ENCODE measurements at regions not wholly inside any gene's neighbourhood (a gene's known extent, or its start where the extent isn't known, plus 50 kb on each side); places are given as distances from the start of the nearest gene placed in this dataset.
"Not testable (repeated sequence)": the region's sequence is repeated elsewhere in the genome, so short reads cannot be mapped to it uniquely, and the experiment has no call there.

- no peak overlapping the region for H3K4me3 ChIP-seq (replicated peaks; ENCODE audit: insufficient read depth, low read length)
- no peak overlapping the region for H3K27ac ChIP-seq (replicated peaks)
- TF ChIP-seq GABPA (IDR thresholded peaks at IDR 0.05; ENCODE audit: low read depth) (no peak), SPI1 (IDR thresholded peaks at IDR 0.05; ENCODE audit: borderline replicate concordance, low read depth) (no peak), CTCF (IDR thresholded peaks at IDR 0.05; ENCODE audit: insufficient read depth, low read length) (no peak), POLR2AphosphoS5 (IDR thresholded peaks at IDR 0.05; ENCODE audit: low read depth) (no peak), REST (IDR thresholded peaks at IDR 0.05; ENCODE audit: insufficient replicate concordance, low read depth) (no peak)
- H3K27me3 ChIP-seq (ENCODE audit: insufficient read depth, poor library complexity, severe bottlenecking), result no peaks in the 10 kb centered on the region
- DNase-seq (ENCODE audit: low read depth in 1 of 2, low spot score in 1 of 2), result no peak
Observed at GRCh38 chr14:83714151-83714550, 1815.8 kb upstream of the FLRT2 start.

GRCh38 chr14:83719435-83719834 lies 1810.5 kb upstream of the FLRT2 start:
- not testable (repeated sequence) for H3K27ac ChIP-seq (replicated peaks); H3K4me3 ChIP-seq (replicated peaks; ENCODE audit: insufficient read depth, low read length); DNase-seq (ENCODE audit: low read depth in 1 of 2, low spot score in 1 of 2); H3K27me3 ChIP-seq (ENCODE audit: insufficient read depth, poor library complexity, severe bottlenecking)

GRCh38 chr14:83733670-83734069 lies 1796.3 kb upstream of the FLRT2 start:
- Histone ChIP-seq H3K4me3 (replicated peaks; ENCODE audit: insufficient read depth, low read length) (no peak overlapping the region), H3K27ac (replicated peaks) (no peak overlapping the region), H3K27me3 (ENCODE audit: insufficient read depth, poor library complexity, severe bottlenecking) (no peaks in the 10 kb centered on the region)
- no peak for DNase-seq (ENCODE audit: low read depth in 1 of 2, low spot score in 1 of 2)
- TF ChIP-seq REST (IDR thresholded peaks at IDR 0.05; ENCODE audit: insufficient replicate concordance, low read depth), result no peak
- TF ChIP-seq POLR2AphosphoS5 (IDR thresholded peaks at IDR 0.05; ENCODE audit: low read depth), result no peak
- no peak for TF ChIP-seq CTCF (IDR thresholded peaks at IDR 0.05; ENCODE audit: insufficient read depth, low read length)

GRCh38 chr14:83734431-83734830 lies 1795.5 kb upstream of the FLRT2 start:
- TF ChIP-seq CTCF (IDR thresholded peaks at IDR 0.05; ENCODE audit: insufficient read depth, low read length), result no peak
- no peak for TF ChIP-seq SPI1 (IDR thresholded peaks at IDR 0.05; ENCODE audit: borderline replicate concordance, low read depth)
- TF ChIP-seq GABPA (IDR thresholded peaks at IDR 0.05; ENCODE audit: low read depth), result no peak
- no peak for TF ChIP-seq REST (IDR thresholded peaks at IDR 0.05; ENCODE audit: insufficient replicate concordance, low read depth)
- TF ChIP-seq POLR2AphosphoS5 (IDR thresholded peaks at IDR 0.05; ENCODE audit: low read depth), result no peak
- DNase-seq (ENCODE audit: low read depth in 1 of 2, low spot score in 1 of 2), result no peak
- Histone ChIP-seq H3K4me3 (replicated peaks; ENCODE audit: insufficient read depth, low read length) (no peak overlapping the region), H3K27ac (replicated peaks) (no peak overlapping the region), H3K27me3 (ENCODE audit: insufficient read depth, poor library complexity, severe bottlenecking) (no peaks in the 10 kb centered on the region)
